ENCODE measurements at regions not wholly inside any gene's neighbourhood (a gene's known extent, or its start where the extent isn't known, plus 50 kb on each side); places are given as distances from the start of the nearest gene placed in this dataset.
A peak's percentile ranks its signal among the peaks of the same experiment; 100 is the strongest.

- Histone ChIP-seq H3K4me3 (no peak overlapping the region), H2AFZ (no peak overlapping the region)
- WGBS (ENCODE audit: low lambda C conversion rate, missing lambda C conversion rate) = 67% methylated on average over 3 of the region's 3 CpGs
Measured at GRCh38 chr1:220441211-220441610, 86.7 kb upstream of the MARK1 start.

DNA sequence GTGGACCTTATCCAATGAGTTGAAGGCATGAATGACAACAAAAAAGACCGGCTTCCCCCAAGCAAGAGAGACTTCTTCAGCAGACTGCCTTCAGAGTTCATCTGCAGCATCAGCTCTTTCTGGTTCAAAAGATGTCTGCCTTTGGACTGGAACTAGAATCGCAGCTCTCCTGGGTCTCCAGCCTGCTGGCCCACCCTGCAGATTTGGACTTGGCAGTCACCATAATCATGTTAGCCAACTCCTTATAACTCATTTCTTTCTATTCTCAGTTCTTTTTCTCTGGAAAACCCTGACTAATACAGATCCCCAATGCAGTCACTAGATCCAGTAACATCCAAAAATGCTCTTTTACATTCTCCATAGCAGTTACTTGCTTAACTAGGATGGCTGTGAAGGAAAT, 89.2 kb upstream of the MARK1 start:
- H3K79me2 ChIP-seq = no peaks in the 10 kb centered on the region
- WGBS (ENCODE audit: low lambda C conversion rate, missing lambda C conversion rate) = 100% methylated on average over 2 of the region's 2 CpGs
- DNase-seq (ENCODE audit: low spot score) = no peak

More at GRCh38 chr1:220441211-220441610, 86.7 kb upstream of the MARK1 start:
- Histone ChIP-seq H3K27me3 (no peaks in the 10 kb centered on the region), H3K79me2 (no peaks in the 10 kb centered on the region), H3K27ac (no peak overlapping the region), H3K9me2 (replicated peaks; ENCODE audit: insufficient read depth) (no peaks in the 10 kb centered on the region), H3K9me3 (ENCODE audit: low read depth) (peaks cover 3% of the 10 kb centered on the region), H3K4me1 (ENCODE audit: insufficient read depth) (no peaks in the 10 kb centered on the region), H4K20me1 (ENCODE audit: insufficient read depth, poor library complexity, severe bottlenecking) (no peaks in the 10 kb centered on the region), H3K4me2 (no peak overlapping the region), H3K36me3 (replicated peaks; ENCODE audit: insufficient read depth, low read depth) (no peaks in the 10 kb centered on the region)
- no peak for DNase-seq (ENCODE audit: low spot score)
- TF ChIP-seq EZH2phosphoT487 (IDR thresholded peaks at IDR 0.05; ENCODE audit: low read depth, severe bottlenecking, unreplicated experiment) = no peak
- no peak for TF ChIP-seq EZH2 (IDR thresholded peaks at IDR 0.05; ENCODE audit: borderline replicate concordance)
- TF ChIP-seq, protein P1, sequence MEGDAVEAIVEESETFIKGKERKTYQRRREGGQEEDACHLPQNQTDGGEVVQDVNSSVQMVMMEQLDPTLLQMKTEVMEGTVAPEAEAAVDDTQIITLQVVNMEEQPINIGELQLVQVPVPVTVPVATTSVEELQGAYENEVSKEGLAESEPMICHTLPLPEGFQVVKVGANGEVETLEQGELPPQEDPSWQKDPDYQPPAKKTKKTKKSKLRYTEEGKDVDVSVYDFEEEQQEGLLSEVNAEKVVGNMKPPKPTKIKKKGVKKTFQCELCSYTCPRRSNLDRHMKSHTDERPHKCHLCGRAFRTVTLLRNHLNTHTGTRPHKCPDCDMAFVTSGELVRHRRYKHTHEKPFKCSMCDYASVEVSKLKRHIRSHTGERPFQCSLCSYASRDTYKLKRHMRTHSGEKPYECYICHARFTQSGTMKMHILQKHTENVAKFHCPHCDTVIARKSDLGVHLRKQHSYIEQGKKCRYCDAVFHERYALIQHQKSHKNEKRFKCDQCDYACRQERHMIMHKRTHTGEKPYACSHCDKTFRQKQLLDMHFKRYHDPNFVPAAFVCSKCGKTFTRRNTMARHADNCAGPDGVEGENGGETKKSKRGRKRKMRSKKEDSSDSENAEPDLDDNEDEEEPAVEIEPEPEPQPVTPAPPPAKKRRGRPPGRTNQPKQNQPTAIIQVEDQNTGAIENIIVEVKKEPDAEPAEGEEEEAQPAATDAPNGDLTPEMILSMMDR (IDR thresholded peaks at IDR 0.05; ENCODE audit: poor library complexity) = no peak

GRCh38 chr1:220432408-220432807, 95.5 kb upstream of the MARK1 start:
- Histone ChIP-seq H3K4me3 (no peak overlapping the region), H4K20me1 (ENCODE audit: insufficient read depth, poor library complexity, severe bottlenecking) (no peaks in the 10 kb centered on the region), H3K27me3 (no peaks in the 10 kb centered on the region), H3K4me2 (no peak overlapping the region), H3K9me2 (replicated peaks; ENCODE audit: insufficient read depth) (no peaks in the 10 kb centered on the region), H3K27ac (peak overlapping the region; percentile 74), H3K36me3 (replicated peaks; ENCODE audit: insufficient read depth, low read depth) (no peaks in the 10 kb centered on the region), H3K79me2 (no peaks in the 10 kb centered on the region), H3K9me3 (ENCODE audit: low read depth) (no peaks in the 10 kb centered on the region), H2AFZ (no peak overlapping the region), H3K4me1 (ENCODE audit: insufficient read depth) (no peaks in the 10 kb centered on the region)
- 100% methylated on average over 1 of the region's 1 CpG for WGBS (ENCODE audit: low lambda C conversion rate, missing lambda C conversion rate)
- DNase-seq (ENCODE audit: low spot score) = peak; percentile 51
- TF ChIP-seq EZH2phosphoT487 (IDR thresholded peaks at IDR 0.05; ENCODE audit: low read depth, severe bottlenecking, unreplicated experiment) = no peak
- TF ChIP-seq, protein P1 (IDR thresholded peaks at IDR 0.05; ENCODE audit: poor library complexity) = no peak
- no peak for TF ChIP-seq EZH2 (IDR thresholded peaks at IDR 0.05; ENCODE audit: borderline replicate concordance)

More for the DNA sequence above, 89.2 kb upstream of the MARK1 start:
- Histone ChIP-seq H3K27me3 (no peaks in the 10 kb centered on the region), H3K36me3 (replicated peaks; ENCODE audit: insufficient read depth, low read depth) (no peaks in the 10 kb centered on the region), H4K20me1 (ENCODE audit: insufficient read depth, poor library complexity, severe bottlenecking) (no peaks in the 10 kb centered on the region), H3K4me2 (no peak overlapping the region), H3K9me2 (replicated peaks; ENCODE audit: insufficient read depth) (no peaks in the 10 kb centered on the region), H3K4me3 (no peak overlapping the region), H3K4me1 (ENCODE audit: insufficient read depth) (no peaks in the 10 kb centered on the region), H3K27ac (no peak overlapping the region), H3K9me3 (ENCODE audit: low read depth) (no peaks in the 10 kb centered on the region), H2AFZ (no peak overlapping the region)
- TF ChIP-seq, protein P1 (IDR thresholded peaks at IDR 0.05; ENCODE audit: poor library complexity) = no peak
- TF ChIP-seq EZH2 (IDR thresholded peaks at IDR 0.05; ENCODE audit: borderline replicate concordance) (no peak), EZH2phosphoT487 (IDR thresholded peaks at IDR 0.05; ENCODE audit: low read depth, severe bottlenecking, unreplicated experiment) (no peak)

All from hepatocyte (in vitro differentiated cells).